Thyroid gland (tissue), 4 donors: ENCODE measurements at regions not wholly inside any gene's neighbourhood (a gene's known extent, or its start where the extent isn't known, plus 50 kb on each side); places are given as distances from the start of the nearest gene placed in this dataset.

Source experiments
- DNase-seq, 2 donors: peaks; one replicate each; pipeline ENCODE4 v3.0.0-alpha.2; 2019
- H3K27ac ChIP-seq, 3 donors: fragments of 200-600 bp; sonication (generic); 1 replicate in 2 of 3; 2 replicates in 1 of 3; pipeline ENCODE4 v1.5.1; 2016 to 2019; ENCODE audit warnings: mild to moderate bottlenecking in 1 of 3, moderate library complexity in 1 of 3
- H3K27me3 ChIP-seq: fragments of 200-600 bp; sonication (generic); one replicate; pipeline ENCODE4 v1.5.1; 2019
- H3K36me3 ChIP-seq, 2 donors: fragments of 200-600 bp; sonication (generic); one replicate each; pipeline ENCODE4 v1.5.1; 2016 to 2019
- H3K4me1 ChIP-seq, 2 donors: fragments of 200-600 bp; sonication (generic); one replicate each; pipeline ENCODE4 v1.5.1; 2017 to 2019
- H3K4me3 ChIP-seq, 3 donors: fragments of 200-600 bp; sonication (generic); replicated peaks in 1 of 3; 1 replicate in 2 of 3; 2 replicates in 1 of 3; pipeline ENCODE4 v1.5.1; 2016; ENCODE audit warnings: mild to moderate bottlenecking in 1 of 3
- H3K9me3 ChIP-seq: fragments of 200-600 bp; sonication (generic); one replicate; pipeline ENCODE4 v1.5.1; 2017
- CTCF ChIP-seq, 6 experiments: fragments of 200-600 bp in 3 of 6; fragments of 450-650 bp in 3 of 6; sonication (generic) in 3 of 6; IDR thresholded peaks; one replicate each; pipeline ENCODE4 v1.5.1; 2016 to 2019; ENCODE audit warnings: antibody characterized with exemption in 6 of 6, mild to moderate bottlenecking in 2 of 6, inconsistent platforms in 1 of 6, moderate library complexity in 1 of 6
- POLR2A ChIP-seq, 2 donors: fragments of 450-650 bp; IDR thresholded peaks; one replicate each; pipeline ENCODE4 v1.6.1; 2017; ENCODE audit warnings: antibody characterized with exemption in 2 of 2, mild to moderate bottlenecking in 2 of 2, moderate library complexity in 1 of 2
- WGBS, 2 donors: methylation state at CpG; one replicate each; pipeline ENCODE4 v1.1.5; 2017; 5-methylcytosine and 5-hydroxymethylcytosine counted together
- intact Hi-C: fragments of 100-400 bp; cut with DNase I; formaldehyde crosslinking; loops from one replicate; pipeline ENCODE4 v1.15.1; 2023

- Histone ChIP-seq H3K4me1 (no peaks in the 10 kb centered on the region), H3K36me3 (no peaks in the 10 kb centered on the region), H3K9me3 (no peaks in the 10 kb centered on the region), H3K27me3 (no peaks in the 10 kb centered on the region), H3K4me3 (no peak overlapping the region), H3K27ac (no peak overlapping the region)
- no peak for DNase-seq
- intact Hi-C loops = no loop called here
- 68 to 74% methylated on average over 1 of the region's 1 CpG for WGBS, 2 donors
- TF ChIP-seq POLR2A (IDR thresholded peaks at IDR 0.05) (no peak), CTCF (IDR thresholded peaks at IDR 0.05) (no peak)
Observed at GRCh38 chr6:82641677-82642076, 278.1 kb downstream of the TPBG start.

GRCh38 chr6:82645536-82646230 lies 282.1 kb downstream of the TPBG start:
- H3K9me3 ChIP-seq = no peaks in the 10 kb centered on the region
- no peak for DNase-seq
- no peaks in the 10 kb centered on the region for H3K27me3 ChIP-seq
- WGBS, 2 donors = 54 to 59% methylated on average over 3 of the region's 3 CpGs
- TF ChIP-seq POLR2A (IDR thresholded peaks at IDR 0.05) (no peak), CTCF (IDR thresholded peaks at IDR 0.05) (no peak)
- no peak overlapping the region for H3K27ac ChIP-seq
- no peak overlapping the region for H3K4me3 ChIP-seq
- intact Hi-C loops = no loop called here
- H3K36me3 ChIP-seq = no peaks in the 10 kb centered on the region
- no peaks in the 10 kb centered on the region for H3K4me1 ChIP-seq

GRCh38 chr6:82646231-82646615 lies 282.6 kb downstream of the TPBG start:
- no peak overlapping the region for H3K4me3 ChIP-seq
- H3K36me3 ChIP-seq = no peaks in the 10 kb centered on the region
- DNase-seq = no peak
- no peaks in the 10 kb centered on the region for H3K27me3 ChIP-seq
- no peaks in the 10 kb centered on the region for H3K9me3 ChIP-seq
- no peaks in the 10 kb centered on the region for H3K4me1 ChIP-seq
- WGBS, 2 donors = 83 to 91% methylated on average over 1 of the region's 1 CpG
- intact Hi-C loops = no loop called here
- TF ChIP-seq POLR2A (IDR thresholded peaks at IDR 0.05) (no peak), CTCF (IDR thresholded peaks at IDR 0.05) (no peak)
- no peak overlapping the region for H3K27ac ChIP-seq

- H3K36me3 ChIP-seq = no peaks in the 10 kb centered on the region
- DNase-seq = no peak
- WGBS, 2 donors = 84 to 86% methylated on average over 5 of the region's 5 CpGs
- intact Hi-C loops = no loop called here
- no peaks in the 10 kb centered on the region for H3K27me3 ChIP-seq
- no peak overlapping the region for H3K4me3 ChIP-seq
- H3K4me1 ChIP-seq = no peaks in the 10 kb centered on the region
- no peaks in the 10 kb centered on the region for H3K9me3 ChIP-seq
- no peak overlapping the region for H3K27ac ChIP-seq
- TF ChIP-seq POLR2A (IDR thresholded peaks at IDR 0.05) (no peak), CTCF (IDR thresholded peaks at IDR 0.05) (no peak)
Observed at GRCh38 chr6:82651845-82652335, 288.3 kb downstream of the TPBG start.

GRCh38 chr6:82679232-82679631 lies 315.6 kb downstream of the TPBG start:
- intact Hi-C loops = no loop called here
- H3K27me3 ChIP-seq = no peaks in the 10 kb centered on the region
- H3K27ac ChIP-seq = no peak overlapping the region
- TF ChIP-seq POLR2A (IDR thresholded peaks at IDR 0.05) (no peak), CTCF (IDR thresholded peaks at IDR 0.05) (no peak)
- no peak overlapping the region for H3K4me3 ChIP-seq
- no peak for DNase-seq
- H3K36me3 ChIP-seq = no peaks in the 10 kb centered on the region
- no peaks in the 10 kb centered on the region for H3K9me3 ChIP-seq
- WGBS, 2 donors = 83 to 85% methylated on average over 2 of the region's 2 CpGs
- no peaks in the 10 kb centered on the region for H3K4me1 ChIP-seq
